Kidney (tissue), 13 donors: ENCODE measurements at regions not wholly inside any gene's neighbourhood (a gene's known extent, or its start where the extent isn't known, plus 50 kb on each side); places are given as distances from the start of the nearest gene placed in this dataset.

Source experiments
- DNase-seq, 5 donors: peaks; one replicate each; pipeline ENCODE4 v3.0.0-alpha.2; 2013 to 2020
- FAIRE-seq: peaks from 2 replicates; lab custom pipeline; 2012; peaks lifted over from hg19 to GRCh38; lab: Jason Lieb, UNC
- H3K27ac ChIP-seq, 2 donors: one replicate each; pipeline ENCODE4 v1.7.0; 2013; ENCODE audit warnings: low read depth in 2 of 2, low read length in 2 of 2, inconsistent platforms in 1 of 2
- H3K27me3 ChIP-seq: one replicate; pipeline ENCODE4 v1.7.1; 2013; ENCODE audit warnings: low read length, inconsistent platforms; ENCODE audit not compliant: control insufficient read depth, insufficient read depth
- H3K36me3 ChIP-seq, 3 donors: one replicate each; pipeline versions ENCODE4 v1.7.0 to v1.7.1; 2013; ENCODE audit warnings: low read length in 3 of 3, control low read depth in 1 of 3, inconsistent platforms in 1 of 3; ENCODE audit not compliant: insufficient read depth in 3 of 3, control insufficient read depth in 2 of 3
- H3K4me1 ChIP-seq, 3 donors: one replicate each; pipeline versions ENCODE4 v1.7.0 to v1.7.1; 2013; ENCODE audit warnings: low read length in 3 of 3, inconsistent platforms in 1 of 3, low read depth in 1 of 3; ENCODE audit not compliant: control insufficient read depth in 2 of 3, insufficient read depth in 2 of 3
- H3K4me3 ChIP-seq, 3 donors: one replicate each; pipeline versions ENCODE4 v1.7.0 to v1.8.1; 2013; ENCODE audit warnings: low read length in 3 of 3, control low read depth in 1 of 3, inconsistent platforms in 1 of 3
- H3K9ac ChIP-seq, 3 donors: one replicate each; pipeline versions ENCODE4 v1.7.0 to v1.7.1; 2013; ENCODE audit warnings: low read length in 3 of 3, control low read depth in 1 of 3, inconsistent platforms in 1 of 3
- H3K9me3 ChIP-seq, 3 donors: one replicate each; pipeline versions ENCODE4 v1.7.0 to v1.7.1; 2013; ENCODE audit warnings: low read length in 3 of 3, control low read depth in 1 of 3, inconsistent platforms in 1 of 3; ENCODE audit not compliant: control insufficient read depth in 2 of 3, insufficient read depth in 1 of 3
- CTCF ChIP-seq: IDR thresholded peaks from 3 replicates; pipeline ENCODE4 v1.5.1; 2012; ENCODE audit warnings: mild to moderate bottlenecking, moderate library complexity, borderline replicate concordance; ENCODE audit not compliant: insufficient read depth; ENCODE audit errors: extremely low read depth
- intact Hi-C: fragments of 100-400 bp; cut with DNase I; formaldehyde crosslinking; loops from one replicate; pipeline ENCODE4 v1.11.1; 2022
- donor health status: control.
- donor health status: control.
- donor health status: control.
- donor health status: control.
- donor health status: control.
- donor health status: DM: yes; HTN: yes; CAD: no.
- donor health status: Normal renal cell carcinoma (clear cell type).

- DNase-seq = peak in 1 of 5 donors; percentile 23
- no peaks in the 10 kb centered on the region for H3K4me1 ChIP-seq
- no peak for TF ChIP-seq CTCF
- no peaks in the 10 kb centered on the region for H3K9me3 ChIP-seq
- no peaks in the 10 kb centered on the region for H3K27me3 ChIP-seq
- no peak overlapping the region for H3K4me3 ChIP-seq
- H3K27ac ChIP-seq = no peak overlapping the region
- intact Hi-C loops = no loop called here
- no peak for FAIRE-seq
- no peaks in the 10 kb centered on the region for H3K36me3 ChIP-seq
- H3K9ac ChIP-seq = no peak overlapping the region
Measured at GRCh38 chr13:58437427-58437826, 805.9 kb downstream of the PCDH17 start.

- DNase-seq (no peak), FAIRE-seq (no peak)
- intact Hi-C loops = no loop called here
- Histone ChIP-seq H3K4me3 (no peak overlapping the region), H3K36me3 (no peaks in the 10 kb centered on the region), H3K9me3 (no peaks in the 10 kb centered on the region), H3K9ac (no peak overlapping the region), H3K4me1 (no peaks in the 10 kb centered on the region), H3K27me3 (no peaks in the 10 kb centered on the region), H3K27ac (no peak overlapping the region)
- no peak for TF ChIP-seq CTCF
Measured at GRCh38 chr13:58446979-58447378, 815.4 kb downstream of the PCDH17 start.

- intact Hi-C loops = no loop called here
- Histone ChIP-seq H3K27ac (no peak overlapping the region), H3K4me1 (no peaks in the 10 kb centered on the region), H3K27me3 (no peaks in the 10 kb centered on the region), H3K36me3 (no peaks in the 10 kb centered on the region), H3K4me3 (no peak overlapping the region), H3K9me3 (no peaks in the 10 kb centered on the region), H3K9ac (no peak overlapping the region)
- TF ChIP-seq CTCF = no peak
- peak in 2 of 5 donors; percentile 17 to 22 for DNase-seq
- FAIRE-seq = no peak
Measured at GRCh38 chr13:58452123-58452623, 820.6 kb downstream of the PCDH17 start.

- no peaks in the 10 kb centered on the region for H3K36me3 ChIP-seq
- H3K4me1 ChIP-seq = no peaks in the 10 kb centered on the region
- intact Hi-C loops = no loop called here
- no peak overlapping the region for H3K27ac ChIP-seq
- H3K4me3 ChIP-seq = no peak overlapping the region
- H3K9ac ChIP-seq = no peak overlapping the region
- no peaks in the 10 kb centered on the region for H3K27me3 ChIP-seq
- no peaks in the 10 kb centered on the region for H3K9me3 ChIP-seq
- no peak for DNase-seq
- TF ChIP-seq CTCF = no peak
- FAIRE-seq = no peak
Measured at GRCh38 chr13:58455094-58455493, 823.5 kb downstream of the PCDH17 start.
